RKO (cell line): ENCODE measurements at regions not wholly inside any gene's neighbourhood (a gene's known extent, or its start where the extent isn't known, plus 50 kb on each side); places are given as distances from the start of the nearest gene placed in this dataset.
"Not testable (repeated sequence)": the region's sequence is repeated elsewhere in the genome, so short reads cannot be mapped to it uniquely, and the experiment has no call there.

ENCODE experiments used
- DNase-seq: peaks from one replicate; pipeline ENCODE4 v3.0.0-alpha.2; 2016; ENCODE audit warnings: low spot score

DNA sequence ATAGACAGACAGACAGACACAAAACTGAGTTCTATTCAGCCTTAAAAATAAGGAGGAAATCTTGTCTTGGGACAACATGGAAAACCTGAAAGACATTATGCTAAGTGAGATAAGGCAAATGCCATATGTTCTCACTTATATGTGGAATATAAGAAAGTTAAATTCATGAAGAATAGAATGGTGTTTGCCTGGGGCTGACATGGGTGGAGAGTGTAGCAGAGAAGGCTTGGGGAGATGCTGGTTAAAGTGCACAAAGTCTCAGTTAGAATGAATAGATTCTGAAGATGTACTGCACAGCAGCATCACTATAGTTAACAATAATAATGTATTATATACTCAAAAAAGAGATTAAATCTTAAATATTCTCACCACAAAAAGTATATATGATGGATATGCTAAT lies 355.5 kb downstream of the LRRIQ3 start:
- no peak for DNase-seq

DNA sequence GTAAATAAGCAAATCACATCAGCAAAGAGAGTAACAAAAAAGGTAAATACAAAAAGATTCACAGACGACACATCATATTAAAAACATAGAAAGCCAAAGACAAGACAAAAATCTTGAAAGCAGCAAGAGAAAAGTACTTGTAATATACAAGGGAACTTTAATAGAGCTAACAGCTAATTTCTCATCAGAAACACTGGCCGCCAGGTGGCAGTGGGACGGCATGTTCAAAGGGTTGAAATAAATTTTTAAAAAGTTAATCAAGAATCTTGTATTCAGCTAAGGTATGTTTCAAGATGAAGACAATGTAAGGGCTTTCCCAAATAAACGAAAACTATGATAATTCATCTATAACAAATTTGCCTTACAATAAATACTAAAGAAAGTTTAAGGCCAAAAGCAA lies 358.1 kb downstream of the LRRIQ3 start:
- DNase-seq: peak; percentile 37

DNA sequence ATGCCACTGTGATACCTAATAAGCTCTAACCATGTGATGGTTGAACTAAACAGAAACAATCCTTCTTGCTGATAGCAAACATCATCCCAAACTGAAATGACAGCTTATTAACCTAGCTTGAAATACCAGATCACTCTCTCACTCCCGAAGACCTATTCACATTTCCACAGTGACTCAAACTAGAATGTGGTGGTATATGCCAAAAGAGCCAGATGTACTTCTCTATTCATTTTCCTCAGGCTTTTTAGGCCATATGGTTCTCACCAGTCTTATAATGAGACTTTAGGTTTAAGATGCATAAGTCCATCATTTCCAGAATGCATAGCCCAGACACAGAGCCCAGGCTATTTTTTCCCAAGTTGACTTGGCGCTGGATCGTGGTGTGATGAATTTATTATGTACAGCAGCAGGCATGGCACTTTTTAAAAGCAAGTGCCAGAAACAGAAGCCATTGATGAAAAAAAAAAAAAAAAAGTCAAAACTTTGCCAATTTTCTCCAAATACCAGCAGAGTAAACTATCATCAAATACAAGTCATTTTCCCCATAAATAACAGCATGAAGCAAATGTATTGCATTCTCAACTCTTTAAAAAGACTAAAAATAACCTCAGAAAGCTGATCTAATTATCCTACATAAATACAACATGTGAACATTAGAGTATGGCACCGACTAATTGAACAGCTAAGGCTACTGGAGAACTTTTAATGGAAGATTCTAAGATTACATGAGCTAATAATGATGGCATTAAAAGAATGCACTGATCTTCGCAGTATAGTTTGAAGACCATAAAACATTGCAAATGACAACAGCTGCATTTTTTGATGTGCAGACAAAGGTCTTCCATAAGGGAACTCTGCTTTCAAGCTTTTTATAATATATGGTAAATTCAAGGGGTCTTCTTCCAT lies 365.4 kb downstream of the LRRIQ3 start:
- DNase-seq: no peak

DNA sequence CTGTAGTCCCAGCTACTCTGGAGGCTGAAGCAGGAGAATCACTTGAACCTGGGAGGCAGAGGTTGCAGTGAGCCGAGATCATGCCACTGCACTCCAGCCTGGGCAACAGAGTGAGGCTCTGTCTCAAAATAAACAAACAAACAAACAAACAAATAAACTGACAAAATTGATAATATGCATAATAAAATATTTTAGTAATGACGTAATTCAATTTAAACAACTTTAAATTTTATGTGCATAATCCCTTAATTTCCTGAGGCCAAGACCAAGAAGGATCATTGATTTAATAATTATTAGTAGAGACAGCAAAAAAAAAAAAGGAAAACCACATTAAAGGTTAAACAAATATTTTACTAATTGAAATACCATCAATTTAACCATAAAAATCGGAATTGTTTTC lies 370.7 kb downstream of the LRRIQ3 start:
- not testable (repeated sequence) for DNase-seq

DNA sequence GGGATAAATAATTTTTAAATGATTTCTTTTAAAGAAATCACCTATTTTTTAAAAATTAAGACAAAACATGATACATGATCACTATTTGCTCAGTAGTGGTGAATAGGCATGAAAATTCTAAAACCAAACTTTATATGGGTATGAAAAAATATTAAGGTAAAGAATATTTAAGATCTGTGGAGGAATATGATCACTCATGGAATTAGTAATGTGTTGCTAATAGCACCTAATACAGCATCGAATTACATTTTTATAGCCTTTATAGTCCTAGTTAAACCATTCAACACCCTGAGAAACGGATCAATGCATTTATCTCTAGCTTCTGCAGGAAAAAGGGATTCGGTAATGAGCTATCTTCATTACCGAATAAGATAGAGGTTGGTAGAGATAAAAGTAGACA lies 373.9 kb downstream of the LRRIQ3 start:
- DNase-seq: no peak

DNA sequence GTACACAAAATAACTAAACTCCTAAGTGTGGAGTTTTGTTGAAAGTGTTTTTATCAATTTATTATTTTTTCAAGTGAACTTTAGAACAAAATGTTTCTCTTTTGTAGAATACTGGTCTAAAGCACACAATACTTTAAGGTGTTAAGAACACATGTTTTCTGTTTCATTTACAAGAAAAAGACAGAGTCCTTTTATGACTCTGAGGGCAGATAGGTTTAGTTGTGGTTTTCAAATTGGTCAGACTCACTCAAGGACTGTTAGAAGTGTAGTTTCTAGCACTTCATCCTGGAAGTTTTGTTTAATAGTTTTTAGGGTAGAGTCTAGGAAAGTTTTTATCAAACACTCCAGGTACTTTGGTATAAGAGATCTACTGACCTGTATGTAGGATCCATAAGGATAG lies 376.5 kb downstream of the LRRIQ3 start:
- DNase-seq: no peak

DNA sequence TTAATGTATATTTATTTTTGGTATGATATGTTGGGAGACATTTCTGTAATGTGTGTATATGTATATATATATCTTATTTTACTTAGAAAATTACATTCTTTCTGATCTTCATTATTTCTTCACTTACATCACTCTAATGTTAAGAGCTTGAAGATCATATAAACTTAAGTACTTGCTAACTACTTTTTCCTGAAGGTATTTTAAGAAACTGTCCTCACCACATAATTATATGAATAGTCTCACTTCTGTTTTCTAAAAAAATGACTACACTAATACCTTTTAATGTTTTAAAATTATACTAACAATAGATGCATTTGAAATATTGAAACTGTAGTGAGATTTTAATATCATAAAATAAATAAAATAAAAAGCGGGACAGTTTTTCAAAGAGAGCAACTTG lies 377.1 kb downstream of the LRRIQ3 start:
- DNase-seq: no peak

DNA sequence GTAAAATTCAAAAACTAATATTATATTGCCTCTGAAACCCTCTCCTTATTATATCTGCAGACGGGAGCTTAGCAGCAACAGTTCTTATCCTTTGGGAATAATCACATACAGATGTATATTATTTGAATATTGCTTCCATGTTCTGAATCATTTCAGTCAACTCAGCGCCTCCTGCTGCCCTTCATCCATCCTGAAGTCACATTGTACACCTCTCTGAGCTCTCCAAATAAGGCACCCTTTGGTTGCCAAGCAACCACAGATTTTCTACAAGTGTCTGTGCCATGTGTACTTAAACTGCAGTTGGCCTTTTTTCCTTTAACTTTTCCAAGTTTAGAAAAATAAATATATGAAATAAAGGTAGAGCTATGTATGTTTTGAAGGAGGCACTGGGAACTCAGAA lies 384.3 kb downstream of the LRRIQ3 start:
- no peak for DNase-seq

DNA sequence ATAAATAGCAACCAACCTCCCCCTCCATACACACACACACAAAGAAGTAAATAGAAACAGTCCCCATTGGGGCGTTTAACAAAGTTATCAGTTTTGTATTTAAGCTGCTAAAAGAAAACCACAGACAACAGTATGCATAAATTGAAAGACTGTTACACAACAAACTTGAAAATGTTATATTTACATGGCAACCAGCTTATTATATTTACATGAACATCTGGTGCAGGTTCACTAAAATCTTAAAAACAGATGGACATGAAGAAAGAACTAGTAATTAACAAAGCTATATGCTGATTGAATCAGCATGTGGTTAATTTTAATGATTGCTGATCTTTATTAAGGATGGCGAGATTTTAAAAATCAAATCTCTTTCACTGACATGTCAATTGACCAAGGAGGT lies 384.7 kb downstream of the LRRIQ3 start:
- no peak for DNase-seq

DNA sequence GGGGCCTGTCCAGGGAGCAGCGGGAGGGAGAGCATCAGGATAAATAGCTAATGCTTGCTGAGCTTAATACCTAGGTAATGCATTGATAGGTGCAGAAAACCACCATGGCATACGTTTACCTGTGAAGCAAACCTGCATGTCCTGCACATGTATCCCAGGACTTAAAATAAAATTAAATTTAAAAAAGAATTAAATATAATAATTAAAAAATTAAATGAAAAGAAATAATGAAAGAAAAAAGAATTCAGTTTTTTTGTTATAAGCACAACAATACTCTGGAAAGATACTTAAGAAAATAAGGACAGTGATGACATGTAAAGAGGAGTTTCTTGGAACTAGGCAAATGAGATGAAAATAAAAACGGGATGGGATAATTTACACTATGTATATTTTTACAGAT lies 386.2 kb downstream of the LRRIQ3 start:
- no peak for DNase-seq

DNA sequence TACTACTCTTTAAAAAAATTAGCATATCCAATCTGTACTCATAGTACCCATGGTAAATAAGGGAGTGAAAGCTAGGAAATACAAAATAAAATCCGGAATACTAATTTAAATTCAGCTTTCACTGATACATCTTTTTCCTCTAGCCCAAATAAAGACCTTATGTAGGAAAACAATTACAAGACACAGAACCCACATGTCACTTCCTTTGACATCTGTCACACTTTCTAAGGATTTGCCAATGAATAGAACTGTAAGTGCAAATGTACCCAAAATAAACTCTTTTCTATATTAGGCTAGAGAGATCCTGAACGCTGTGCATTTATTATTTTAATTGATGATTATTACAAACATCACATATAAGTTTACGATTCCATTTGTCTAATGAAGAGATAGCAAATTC lies 393.0 kb downstream of the LRRIQ3 start:
- DNase-seq: no peak

DNA sequence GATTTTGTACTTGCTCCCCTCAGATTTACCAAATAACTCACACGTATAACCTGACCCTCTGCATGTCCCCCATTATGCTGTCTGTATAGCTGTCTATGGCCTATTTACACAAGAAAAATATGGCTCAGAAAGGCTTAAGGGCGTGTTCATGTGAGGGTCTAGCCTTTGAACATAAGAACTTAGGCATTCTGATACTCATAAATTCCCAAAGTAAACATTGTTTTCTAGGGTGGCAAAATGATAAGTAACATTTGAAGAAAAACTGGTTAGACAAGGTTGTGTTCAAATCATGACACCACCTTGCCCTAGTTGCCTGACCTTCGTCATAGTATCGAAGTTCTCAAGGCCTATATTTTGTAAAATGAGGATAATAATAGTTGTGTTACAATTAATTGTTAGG lies 394.6 kb downstream of the LRRIQ3 start:
- no peak for DNase-seq

DNA sequence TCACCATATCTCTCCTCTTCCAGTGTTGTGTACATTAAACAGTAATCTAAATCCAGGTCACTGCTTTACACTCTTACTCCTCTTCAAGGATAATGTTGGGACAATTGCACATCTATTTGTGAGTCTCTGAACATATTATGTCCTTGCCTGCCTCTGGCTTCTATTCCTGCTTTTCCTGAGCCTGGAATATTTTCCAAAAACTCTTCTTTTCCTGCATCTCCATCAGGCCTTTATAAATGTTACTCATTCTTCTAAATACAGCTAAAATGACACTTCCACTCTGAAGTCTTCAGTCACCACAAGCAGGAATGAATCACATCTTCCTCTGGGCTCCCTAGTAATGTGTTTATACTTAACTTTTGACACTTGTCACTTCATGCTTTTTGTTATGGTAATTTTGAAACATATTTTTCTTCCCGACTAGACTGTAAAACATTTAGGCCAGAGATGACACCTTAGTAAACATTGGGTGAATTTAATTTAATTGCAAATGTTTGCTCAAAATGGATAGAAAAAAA lies 396.0 kb downstream of the LRRIQ3 start:
- peak; percentile 11 for DNase-seq

DNA sequence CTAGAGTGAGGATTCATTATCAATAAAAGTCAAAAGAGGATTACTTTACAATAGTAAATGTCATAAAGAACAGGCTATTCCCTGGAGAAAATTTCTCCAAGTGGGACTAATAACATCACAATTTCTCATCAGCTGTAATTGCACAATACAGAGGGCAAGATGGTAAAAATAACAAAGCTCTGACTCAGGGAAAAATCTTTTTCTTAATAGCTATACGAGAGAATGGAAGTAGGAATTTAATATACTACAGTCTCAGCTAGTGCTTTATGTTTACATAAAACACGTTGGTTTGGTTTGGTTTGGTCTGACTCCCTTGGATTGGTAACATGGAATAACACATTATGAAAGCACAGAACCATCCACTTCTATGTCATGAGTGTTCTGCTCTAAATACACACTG lies 397.6 kb downstream of the LRRIQ3 start:
- no peak for DNase-seq

DNA sequence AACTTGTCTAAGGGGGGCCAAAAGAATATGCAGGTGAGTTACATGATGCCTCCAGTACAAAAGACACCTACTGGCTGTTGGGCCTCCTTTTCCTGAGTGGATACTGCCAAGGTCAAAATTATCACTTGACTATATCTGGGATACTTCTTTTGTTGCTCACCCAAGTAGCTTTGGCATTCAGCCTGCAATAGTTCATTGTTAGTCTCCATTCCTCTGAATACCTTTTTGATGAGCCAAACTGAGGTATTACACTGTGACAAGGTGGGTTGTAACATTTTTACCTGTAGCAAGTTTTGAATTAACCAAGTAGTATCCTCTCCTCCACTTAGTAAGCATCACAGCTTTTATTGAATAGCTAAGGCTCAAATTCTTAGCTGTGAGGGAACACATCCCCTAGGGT lies 408.0 kb downstream of the LRRIQ3 start:
- no peak for DNase-seq

DNA sequence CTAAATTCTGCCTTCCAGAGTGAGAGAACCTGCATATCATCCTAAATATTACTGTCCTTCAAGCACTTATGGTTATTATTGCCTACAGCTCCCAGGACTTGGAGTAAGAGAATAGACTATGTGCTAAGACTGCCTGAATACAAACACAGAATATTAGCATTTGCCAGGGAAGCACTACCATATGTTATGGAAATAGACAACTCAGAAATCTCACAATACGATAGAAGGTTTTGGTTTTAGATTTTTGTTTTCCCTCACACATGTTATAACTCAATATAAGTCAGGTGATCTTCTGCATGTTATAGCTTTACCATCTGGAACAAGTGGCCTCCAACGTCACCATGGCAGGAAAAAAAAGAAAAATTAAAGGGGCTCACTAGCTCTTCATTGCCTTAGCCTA lies 413.9 kb downstream of the LRRIQ3 start:
- DNase-seq: no peak

DNA sequence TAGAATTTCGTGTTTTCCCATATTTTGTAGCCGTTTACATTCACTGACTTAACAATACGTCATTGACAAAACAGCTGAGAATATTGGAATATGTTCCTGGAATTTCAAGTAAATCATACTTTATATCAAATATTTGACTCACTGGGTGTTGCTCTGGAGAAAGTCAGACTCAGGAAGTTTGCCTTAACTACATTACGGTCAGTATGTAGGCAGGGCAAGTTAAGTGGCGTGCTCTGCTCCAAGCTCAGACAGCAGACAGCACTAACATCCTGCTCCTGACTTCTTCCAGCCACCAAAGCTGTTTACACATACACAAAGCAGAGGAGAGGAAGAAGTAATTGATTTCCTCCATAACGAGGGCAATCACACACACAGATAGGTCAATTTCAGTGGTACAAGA lies 414.6 kb downstream of the LRRIQ3 start:
- DNase-seq: no peak

DNA sequence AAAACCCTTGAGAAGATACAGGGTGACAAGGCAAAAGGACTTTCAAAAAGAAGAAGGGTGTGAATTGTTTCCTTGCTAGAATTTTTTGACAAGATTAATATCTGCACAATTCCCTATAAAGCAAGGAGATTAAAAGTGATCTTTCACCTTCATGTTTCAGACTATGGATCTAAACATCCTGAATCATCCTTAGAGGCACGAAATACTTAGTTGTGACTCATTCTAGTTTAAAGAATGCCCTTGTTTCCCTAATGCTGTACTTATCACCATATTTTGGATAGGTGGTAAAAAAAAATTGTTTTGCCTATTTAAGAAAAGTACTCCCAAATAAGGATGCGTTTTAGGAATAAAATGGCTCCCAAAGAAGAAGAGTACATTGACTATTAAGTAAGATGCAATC lies 415.1 kb downstream of the LRRIQ3 start:
- no peak for DNase-seq

DNA sequence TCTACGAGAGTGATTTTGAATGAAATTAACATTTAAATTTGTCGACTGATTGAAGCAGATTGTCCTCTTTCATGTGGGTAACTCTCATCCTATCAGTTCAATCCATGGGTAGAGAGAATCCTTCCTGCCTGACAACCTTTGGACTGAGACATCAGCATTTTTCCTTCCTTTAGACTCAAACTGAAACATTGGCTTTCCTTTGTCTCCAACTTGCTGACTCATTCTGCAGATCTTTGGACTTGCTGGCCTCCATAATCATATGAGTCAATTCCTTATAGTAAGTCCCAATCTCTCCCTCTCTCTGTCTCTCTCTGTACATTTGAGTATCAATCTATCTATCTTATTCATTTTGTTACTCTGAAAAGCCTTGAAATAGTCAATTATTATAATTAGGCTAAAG lies 416.7 kb downstream of the LRRIQ3 start:
- peak; percentile 28 for DNase-seq

DNA sequence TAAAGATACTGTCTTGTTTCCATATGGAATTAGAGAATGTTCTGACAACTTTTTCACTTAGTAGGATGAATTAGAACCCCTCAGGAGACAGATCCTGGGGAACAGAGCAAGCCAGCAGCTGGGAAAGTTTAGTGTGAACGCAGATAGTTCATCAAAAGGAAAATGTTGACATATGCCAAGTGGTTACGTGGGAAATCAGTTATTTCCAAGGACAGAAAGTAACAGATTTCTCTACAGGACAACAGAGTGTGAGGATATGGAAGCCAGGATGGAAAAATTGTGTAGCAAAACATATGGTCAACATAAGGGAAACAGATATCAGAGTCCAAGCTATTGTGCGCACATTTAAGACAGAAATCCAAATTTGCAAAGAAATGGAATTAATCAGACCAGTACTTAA lies 419.5 kb downstream of the LRRIQ3 start:
- no peak for DNase-seq

DNA sequence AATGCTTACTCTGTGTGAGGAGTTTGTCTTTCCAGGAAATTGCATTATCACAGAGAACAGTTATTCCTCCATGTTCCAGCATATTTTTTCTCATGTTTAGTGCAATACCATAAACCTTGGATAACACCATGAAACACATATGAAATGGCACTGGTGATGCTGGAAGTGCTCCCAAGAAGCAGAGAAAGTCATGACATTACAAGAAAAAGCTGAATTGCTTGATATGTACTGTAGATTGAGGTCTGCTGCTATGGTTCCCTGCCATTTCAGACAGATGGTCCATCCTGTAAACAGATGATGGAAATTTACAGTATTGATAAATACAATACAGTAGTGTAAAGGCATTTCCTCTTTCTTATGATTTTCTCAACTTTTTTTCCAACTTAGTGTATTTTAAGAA lies 422.1 kb downstream of the LRRIQ3 start:
- DNase-seq: no peak

DNA sequence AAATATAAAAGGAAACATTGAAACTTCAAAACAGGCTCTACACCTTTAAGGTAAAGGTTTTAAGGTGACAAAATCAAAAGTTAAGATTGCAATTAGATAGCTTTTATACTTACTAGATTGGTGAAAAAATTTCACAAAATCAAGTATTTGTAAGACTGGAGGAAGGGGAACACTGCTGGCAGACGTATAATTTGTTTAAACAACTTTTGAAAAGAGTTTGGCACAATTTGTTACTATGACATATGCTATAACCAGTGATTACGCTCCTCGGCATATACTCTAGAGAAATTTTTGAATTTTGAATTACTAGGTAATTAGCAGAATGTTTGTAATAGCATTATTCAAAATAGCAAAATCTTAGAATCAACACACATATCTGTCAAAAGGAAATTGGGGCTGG lies 425.0 kb downstream of the LRRIQ3 start:
- DNase-seq: no peak

DNA sequence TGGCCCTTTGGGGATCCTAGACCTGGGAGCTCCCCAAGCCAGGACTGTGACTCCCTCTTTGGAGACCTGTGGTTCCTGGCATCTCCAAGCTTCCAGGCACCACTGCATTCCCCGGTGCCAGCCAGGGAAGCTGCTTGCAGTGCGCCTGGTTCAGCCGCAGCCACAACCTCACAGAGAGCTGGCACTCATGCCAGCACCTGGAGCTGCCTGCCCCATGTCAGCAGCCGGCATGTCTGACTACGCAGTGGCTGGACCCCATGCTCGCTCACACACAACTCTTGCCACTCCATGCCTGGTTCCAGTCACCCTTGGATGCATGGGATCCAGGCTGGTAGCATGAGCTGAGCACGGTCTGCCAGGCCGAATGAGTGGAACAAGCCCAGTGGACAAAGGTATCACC lies 426.6 kb downstream of the LRRIQ3 start:
- DNase-seq: no peak
